CD14-positive monocyte (primary cell): ENCODE measurements at regions not wholly inside any gene's neighbourhood (a gene's known extent, or its start where the extent isn't known, plus 50 kb on each side); places are given as distances from the start of the nearest gene placed in this dataset.

Source experiments
- DNase-seq, 3 donors: peaks; one replicate each; pipeline ENCODE4 v3.0.0-alpha.2; 2011 to 2022
- H2AFZ ChIP-seq: 2 replicates; pipeline ENCODE4 v1.6.0; 2012; ENCODE audit warnings: mild to moderate bottlenecking, low read depth, low read length, inconsistent platforms; ENCODE audit not compliant: insufficient read depth, poor library complexity, severe bottlenecking
- H3K27ac ChIP-seq, 2 donors: 1 replicate in 1 of 2; 2 replicates in 1 of 2; pipeline ENCODE4 v1.5.1; 2012 to 2013; ENCODE audit warnings: low read length in 2 of 2, control low read depth in 1 of 2, inconsistent platforms in 1 of 2, low read depth in 1 of 2, mild to moderate bottlenecking in 1 of 2
- H3K27me3 ChIP-seq, 2 donors: one replicate each; pipeline versions ENCODE4 v1.6.0 to v1.6.1; 2011 to 2013; ENCODE audit warnings: low read length in 2 of 2; ENCODE audit not compliant: control insufficient read depth in 2 of 2, insufficient read depth in 2 of 2
- H3K36me3 ChIP-seq, 2 donors: replicated peaks in 1 of 2; 1 replicate in 1 of 2; 2 replicates in 1 of 2; pipeline versions ENCODE4 v1.5.1 to v1.6.1; 2012 to 2013; ENCODE audit warnings: low read length in 2 of 2, control low read depth in 1 of 2, inconsistent platforms in 1 of 2, mild to moderate bottlenecking in 1 of 2; ENCODE audit not compliant: insufficient read depth in 2 of 2, control insufficient read depth in 1 of 2
- H3K4me1 ChIP-seq, 2 donors: 1 replicate in 1 of 2; 2 replicates in 1 of 2; pipeline versions ENCODE4 v1.5.1 to v1.6.1; 2012 to 2013; ENCODE audit warnings: low read length in 2 of 2, control low read depth in 1 of 2, inconsistent platforms in 1 of 2, mild to moderate bottlenecking in 1 of 2, moderate library complexity in 1 of 2; ENCODE audit not compliant: insufficient read depth in 2 of 2, control insufficient read depth in 1 of 2
- H3K4me2 ChIP-seq: replicated peaks from 2 replicates; pipeline ENCODE3; 2012; ENCODE audit warnings: low read length, moderate library complexity, mild to moderate bottlenecking; ENCODE audit not compliant: poor library complexity, severe bottlenecking; ENCODE audit errors: extremely low read depth
- H3K4me3 ChIP-seq, 3 experiments: fragments of 200-600 bp in 1 of 3; sonication (generic) in 1 of 3; replicated peaks in 1 of 3; 1 replicate in 2 of 3; 2 replicates in 1 of 3; pipeline ENCODE4 v1.5.1; 2011 to 2013; ENCODE audit warnings: low read length in 3 of 3, mild to moderate bottlenecking in 3 of 3, control low read depth in 2 of 3, low read depth in 2 of 3, inconsistent platforms in 1 of 3, moderate library complexity in 1 of 3
- H3K79me2 ChIP-seq: 2 replicates; pipeline ENCODE4 v1.6.0; 2012; ENCODE audit warnings: mild to moderate bottlenecking, control low read depth, inconsistent platforms, low read length, moderate library complexity; ENCODE audit not compliant: insufficient read depth
- H3K9ac ChIP-seq: 2 replicates; pipeline ENCODE4 v1.6.0; 2017; ENCODE audit warnings: low read length, mild to moderate bottlenecking; ENCODE audit not compliant: insufficient read depth, poor library complexity, severe bottlenecking
- H3K9me3 ChIP-seq, 2 donors: replicated peaks in 1 of 2; 1 replicate in 1 of 2; 2 replicates in 1 of 2; pipeline versions ENCODE4 v1.5.1 to v1.6.1; 2012 to 2013; ENCODE audit warnings: low read length in 2 of 2, control low read depth in 1 of 2; ENCODE audit not compliant: control insufficient read depth in 1 of 2, insufficient read depth in 1 of 2
- H4K20me1 ChIP-seq: 2 replicates; pipeline ENCODE4 v1.6.0; 2012; ENCODE audit warnings: mild to moderate bottlenecking, low read length, control low read depth, moderate library complexity; ENCODE audit not compliant: insufficient read depth
- H3K27ac Mint-ChIP-seq, 7 donors: one replicate each; pipeline ENCODE4 v1.8.0; 2020; ENCODE audit warnings: mild to moderate bottlenecking in 7 of 7, mixed read lengths in 7 of 7, moderate library complexity in 6 of 7, inconsistent platforms in 2 of 7
- H3K27me3 Mint-ChIP-seq, 3 donors: one replicate each; pipeline ENCODE4 v1.8.0; 2021 to 2022; ENCODE audit warnings: low read depth in 3 of 3, mild to moderate bottlenecking in 3 of 3, mixed read lengths in 3 of 3, moderate library complexity in 3 of 3, inconsistent platforms in 1 of 3
- H3K36me3 Mint-ChIP-seq, 2 donors: one replicate each; pipeline ENCODE4 v1.8.0; 2020; ENCODE audit warnings: mixed read lengths in 2 of 2, inconsistent platforms in 1 of 2, mild to moderate bottlenecking in 1 of 2
- H3K4me1 Mint-ChIP-seq: one replicate; pipeline ENCODE4 v1.8.0; 2020; ENCODE audit warnings: mild to moderate bottlenecking, mixed read lengths
- H3K4me3 Mint-ChIP-seq, 2 donors: one replicate each; pipeline ENCODE4 v1.8.0; 2020; ENCODE audit warnings: mild to moderate bottlenecking in 2 of 2, mixed read lengths in 2 of 2, moderate library complexity in 1 of 2
- H3K9me3 Mint-ChIP-seq, 7 donors: one replicate each; pipeline ENCODE4 v1.8.0; 2020 to 2022; ENCODE audit warnings: mixed read lengths in 7 of 7, mild to moderate bottlenecking in 6 of 7, moderate library complexity in 6 of 7, inconsistent platforms in 2 of 7
- WGBS: methylation state at CpG from one replicate; pipeline ENCODE4 v1.1.5; 2013; ENCODE audit warnings: missing lambda C conversion rate; ENCODE audit not compliant: insufficient coverage; 5-methylcytosine and 5-hydroxymethylcytosine counted together
- intact Hi-C, 2 donors: fragments of 100-400 bp; cut with micrococcal nuclease; formaldehyde crosslinking; loops; one replicate each; pipeline versions ENCODE4 v1.15.0 to v1.15.1; 2023
- TF ChIP-seq, protein P1 (sequence below): fragments of 200-600 bp; IDR thresholded peaks from one replicate; pipeline ENCODE4 v1.8.0; 2022; ENCODE audit warnings: antibody characterized with exemption, mild to moderate bottlenecking

DNA sequence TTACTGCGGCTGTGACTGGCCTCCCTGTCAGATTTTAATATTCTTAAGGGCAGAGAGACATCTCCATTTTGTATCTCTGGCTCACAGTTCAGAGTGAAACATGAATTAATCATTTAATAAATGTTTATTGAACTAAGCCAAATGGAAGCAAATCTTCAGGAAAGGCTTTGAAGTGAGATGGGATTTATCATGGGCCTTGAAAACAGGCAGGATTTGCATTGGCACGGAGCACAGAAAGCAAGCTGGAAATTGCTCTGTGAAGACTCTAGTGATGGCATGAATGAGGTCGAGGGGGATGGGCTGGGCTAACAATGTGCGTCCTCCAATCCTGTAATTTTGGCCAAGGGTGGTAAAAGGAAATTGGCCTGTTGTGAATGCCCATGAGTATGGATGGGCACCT lies 369.8 kb upstream of the SOX11 start:
- H3K79me2 ChIP-seq, result no peaks in the 10 kb centered on the region
- H4K20me1 ChIP-seq, result no peaks in the 10 kb centered on the region
- no peak overlapping the region for H3K4me3 ChIP-seq
- Mint-ChIP-seq H3K9me3 (peaks cover 0 to 16% (median 7%) of the 10 kb centered on the region in 7 donors), H3K27ac (no peak overlapping the region), H3K4me3 (no peak overlapping the region), H3K4me1 (no peaks in the 10 kb centered on the region), H3K27me3 (peaks cover 0 to 2% (median 1%) of the 10 kb centered on the region in 3 donors), H3K36me3 (no peaks in the 10 kb centered on the region)
- H3K27me3 ChIP-seq, result no peaks in the 10 kb centered on the region
- H2AFZ ChIP-seq, result no peak overlapping the region
- no peaks in the 10 kb centered on the region for H3K4me1 ChIP-seq
- no peak overlapping the region for H3K9ac ChIP-seq
- intact Hi-C loops, result no loop called here
- no peak overlapping the region for H3K27ac ChIP-seq
- peaks cover 0 to 4% of the 10 kb centered on the region in 2 donors for H3K9me3 ChIP-seq
- WGBS, result 60% methylated on average over 1 of the region's 4 CpGs
- DNase-seq, result no peak
- no peaks in the 10 kb centered on the region for H3K36me3 ChIP-seq
- TF ChIP-seq, protein P1, sequence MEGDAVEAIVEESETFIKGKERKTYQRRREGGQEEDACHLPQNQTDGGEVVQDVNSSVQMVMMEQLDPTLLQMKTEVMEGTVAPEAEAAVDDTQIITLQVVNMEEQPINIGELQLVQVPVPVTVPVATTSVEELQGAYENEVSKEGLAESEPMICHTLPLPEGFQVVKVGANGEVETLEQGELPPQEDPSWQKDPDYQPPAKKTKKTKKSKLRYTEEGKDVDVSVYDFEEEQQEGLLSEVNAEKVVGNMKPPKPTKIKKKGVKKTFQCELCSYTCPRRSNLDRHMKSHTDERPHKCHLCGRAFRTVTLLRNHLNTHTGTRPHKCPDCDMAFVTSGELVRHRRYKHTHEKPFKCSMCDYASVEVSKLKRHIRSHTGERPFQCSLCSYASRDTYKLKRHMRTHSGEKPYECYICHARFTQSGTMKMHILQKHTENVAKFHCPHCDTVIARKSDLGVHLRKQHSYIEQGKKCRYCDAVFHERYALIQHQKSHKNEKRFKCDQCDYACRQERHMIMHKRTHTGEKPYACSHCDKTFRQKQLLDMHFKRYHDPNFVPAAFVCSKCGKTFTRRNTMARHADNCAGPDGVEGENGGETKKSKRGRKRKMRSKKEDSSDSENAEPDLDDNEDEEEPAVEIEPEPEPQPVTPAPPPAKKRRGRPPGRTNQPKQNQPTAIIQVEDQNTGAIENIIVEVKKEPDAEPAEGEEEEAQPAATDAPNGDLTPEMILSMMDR, result no peak
- no peak overlapping the region for H3K4me2 ChIP-seq

DNA sequence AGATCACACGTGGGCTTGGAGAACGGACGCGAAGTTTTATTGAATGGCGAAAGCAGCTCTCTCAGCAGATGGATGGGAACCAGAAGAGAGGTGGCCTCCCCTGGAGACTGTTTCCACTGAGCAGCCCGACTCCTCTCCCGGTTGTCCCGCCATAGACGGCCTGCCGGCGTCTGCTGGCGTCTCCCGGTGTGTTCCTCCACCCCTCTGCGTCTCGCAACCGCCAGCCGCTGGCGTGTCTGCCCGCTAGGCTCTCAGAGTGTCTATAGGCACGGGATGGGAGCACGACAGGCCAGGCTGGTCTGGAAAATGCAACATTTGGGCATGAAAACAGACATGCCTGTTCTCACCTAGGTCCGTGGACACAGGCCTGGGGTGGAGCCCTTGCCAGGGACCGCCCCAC lies 366.7 kb upstream of the SOX11 start:
- H3K4me3 Mint-ChIP-seq, result no peak overlapping the region
- Histone ChIP-seq H3K79me2 (no peaks in the 10 kb centered on the region), H3K36me3 (no peaks in the 10 kb centered on the region), H3K27ac (no peak overlapping the region), H4K20me1 (no peaks in the 10 kb centered on the region), H3K9me3 (peaks cover 0 to 4% of the 10 kb centered on the region in 2 donors), H3K4me3 (no peak overlapping the region), H3K4me2 (no peak overlapping the region), H3K9ac (no peak overlapping the region), H2AFZ (no peak overlapping the region), H3K27me3 (no peaks in the 10 kb centered on the region), H3K4me1 (no peaks in the 10 kb centered on the region)
- intact Hi-C loops, result no loop called here
- no peaks in the 10 kb centered on the region for H3K4me1 Mint-ChIP-seq
- WGBS, result 92% methylated on average over 20 of the region's 23 CpGs
- H3K36me3 Mint-ChIP-seq, result no peaks in the 10 kb centered on the region
- peaks cover 0 to 16% (median 7%) of the 10 kb centered on the region in 7 donors for H3K9me3 Mint-ChIP-seq
- no peak overlapping the region for H3K27ac Mint-ChIP-seq
- TF ChIP-seq, protein P1, result no peak
- H3K27me3 Mint-ChIP-seq, result peaks cover 0 to 2% (median 1%) of the 10 kb centered on the region in 3 donors
- no peak for DNase-seq
